Colon (tissue), 2 donors: ENCODE measurements at regions not wholly inside any gene's neighbourhood (a gene's known extent, or its start where the extent isn't known, plus 50 kb on each side); places are given as distances from the start of the nearest gene placed in this dataset.
"Not testable (repeated sequence)": the region's sequence is repeated elsewhere in the genome, so short reads cannot be mapped to it uniquely, and the experiment has no call there.

Experiments used
- FAIRE-seq: peaks from 2 replicates; lab custom pipeline; 2012; peaks lifted over from hg19 to GRCh38; lab: Jason Lieb, UNC
- donor health status: control.
- donor health status: control.

DNA sequence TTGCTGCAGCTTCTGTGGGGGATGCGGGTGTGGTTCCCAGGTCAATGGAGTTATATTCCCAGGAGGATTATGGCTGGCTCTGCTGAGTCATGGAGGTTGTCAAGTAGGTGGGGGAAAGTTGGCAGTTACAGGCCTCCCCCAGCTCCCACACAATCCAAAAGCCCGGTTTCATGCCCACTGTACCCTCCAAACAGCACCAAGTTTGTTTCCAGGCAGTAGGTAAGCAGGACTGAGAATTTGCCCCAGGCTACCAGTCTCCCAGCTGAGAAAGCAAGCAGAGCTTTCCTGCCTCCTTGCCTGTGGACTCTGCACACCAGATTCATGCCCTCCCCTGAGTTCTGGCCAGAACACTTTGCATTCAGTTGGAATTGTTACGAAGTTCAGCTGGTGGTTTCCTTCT lies 578.2 kb downstream of the MEI4 start:
- no peak for FAIRE-seq

DNA sequence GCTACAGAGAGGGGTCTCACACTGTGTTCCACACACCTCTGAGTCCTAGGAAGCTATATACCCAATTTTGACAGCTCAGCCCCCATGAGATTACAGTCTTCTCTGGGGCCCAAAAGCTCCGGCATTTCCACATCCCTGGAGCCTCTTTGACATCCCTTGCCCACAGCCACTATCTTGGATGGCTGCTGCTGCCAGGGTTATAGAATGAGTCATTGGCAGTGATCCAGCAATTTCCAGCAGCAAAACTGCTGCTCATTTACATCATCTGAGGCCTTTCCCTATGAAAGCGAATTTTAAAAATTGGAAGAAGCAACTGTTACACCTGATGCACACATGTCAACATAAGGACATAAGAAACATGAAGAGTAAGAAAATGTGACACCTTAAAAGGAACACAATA lies 590.7 kb downstream of the MEI4 start:
- FAIRE-seq = no peak

DNA sequence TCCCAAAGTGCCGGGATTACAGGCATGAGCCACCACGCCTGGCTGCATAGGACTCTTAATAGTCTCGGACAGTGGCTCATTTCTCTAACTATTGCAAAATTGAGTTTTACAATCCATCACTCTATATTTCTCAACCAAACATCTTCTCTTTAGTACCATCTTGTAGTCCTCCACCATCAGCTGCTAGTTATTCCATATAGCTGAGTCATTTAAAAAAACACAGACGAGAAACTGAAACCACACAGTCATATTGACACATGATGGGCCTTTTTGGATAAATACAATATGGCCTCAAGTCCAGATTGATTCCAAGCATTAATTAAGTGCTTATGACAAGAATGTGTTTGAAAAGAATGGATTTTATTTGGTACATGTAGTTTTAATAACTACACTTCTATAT lies 599.1 kb downstream of the MEI4 start:
- no peak for FAIRE-seq

DNA sequence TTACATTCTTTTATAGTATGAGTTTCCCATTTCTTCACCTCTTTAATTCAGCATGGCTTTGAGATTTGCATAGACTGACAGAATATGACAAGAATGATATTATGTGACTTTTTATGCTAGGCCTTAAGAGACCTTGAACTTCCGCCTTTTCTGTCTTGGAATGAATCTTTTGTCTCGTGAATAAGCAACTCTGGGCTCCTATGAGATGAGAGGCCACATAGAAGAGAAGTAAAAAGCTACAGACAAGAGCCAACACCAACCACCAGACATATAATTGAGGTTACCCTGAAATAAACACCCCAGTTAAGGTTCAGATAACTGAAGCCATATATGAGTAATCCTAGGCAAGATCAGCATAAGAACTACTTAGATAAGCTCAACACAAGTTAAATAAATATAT lies 600.8 kb downstream of the MEI4 start:
- FAIRE-seq = no peak

DNA sequence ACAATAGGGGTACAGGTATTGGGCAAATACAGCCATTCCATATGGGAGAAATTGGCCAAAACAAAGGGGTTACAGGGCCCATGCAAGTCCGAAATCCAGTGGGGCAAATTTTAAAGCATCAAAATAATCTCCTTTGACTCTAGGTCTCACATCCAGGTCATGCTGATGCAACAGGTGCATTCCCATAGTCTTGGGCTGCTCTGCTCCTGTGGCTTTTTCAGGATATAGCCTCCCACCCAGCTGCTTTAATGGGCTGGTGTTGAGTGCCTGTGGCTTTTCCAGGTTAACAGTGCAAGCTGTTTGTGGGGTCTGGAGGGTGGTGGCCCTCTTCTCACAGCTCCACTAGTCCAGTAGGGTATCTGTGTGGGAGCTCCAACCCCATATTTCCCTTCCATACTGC lies 607.1 kb downstream of the MEI4 start:
- no peak for FAIRE-seq

DNA sequence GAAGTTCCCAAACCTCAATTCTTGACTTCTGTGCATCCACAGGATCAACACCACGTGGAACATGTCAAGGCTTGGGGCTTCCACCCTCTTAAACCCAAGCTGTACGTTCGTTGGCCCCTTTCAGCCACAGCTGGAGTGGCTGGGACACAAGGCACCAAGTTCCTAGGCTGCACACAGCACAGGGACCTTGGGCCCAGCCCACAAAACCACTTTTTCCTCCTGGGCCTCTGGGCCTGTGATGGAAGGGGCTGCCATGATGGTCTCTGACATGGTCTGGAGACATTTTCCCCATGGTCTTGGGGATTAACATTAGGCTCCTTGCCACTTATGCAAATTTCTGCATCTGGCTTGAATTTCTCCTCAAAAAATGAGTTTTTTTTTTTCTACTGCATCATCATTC lies 606.9 kb upstream of the IRAK1BP1 start:
- FAIRE-seq = not testable (repeated sequence)

DNA sequence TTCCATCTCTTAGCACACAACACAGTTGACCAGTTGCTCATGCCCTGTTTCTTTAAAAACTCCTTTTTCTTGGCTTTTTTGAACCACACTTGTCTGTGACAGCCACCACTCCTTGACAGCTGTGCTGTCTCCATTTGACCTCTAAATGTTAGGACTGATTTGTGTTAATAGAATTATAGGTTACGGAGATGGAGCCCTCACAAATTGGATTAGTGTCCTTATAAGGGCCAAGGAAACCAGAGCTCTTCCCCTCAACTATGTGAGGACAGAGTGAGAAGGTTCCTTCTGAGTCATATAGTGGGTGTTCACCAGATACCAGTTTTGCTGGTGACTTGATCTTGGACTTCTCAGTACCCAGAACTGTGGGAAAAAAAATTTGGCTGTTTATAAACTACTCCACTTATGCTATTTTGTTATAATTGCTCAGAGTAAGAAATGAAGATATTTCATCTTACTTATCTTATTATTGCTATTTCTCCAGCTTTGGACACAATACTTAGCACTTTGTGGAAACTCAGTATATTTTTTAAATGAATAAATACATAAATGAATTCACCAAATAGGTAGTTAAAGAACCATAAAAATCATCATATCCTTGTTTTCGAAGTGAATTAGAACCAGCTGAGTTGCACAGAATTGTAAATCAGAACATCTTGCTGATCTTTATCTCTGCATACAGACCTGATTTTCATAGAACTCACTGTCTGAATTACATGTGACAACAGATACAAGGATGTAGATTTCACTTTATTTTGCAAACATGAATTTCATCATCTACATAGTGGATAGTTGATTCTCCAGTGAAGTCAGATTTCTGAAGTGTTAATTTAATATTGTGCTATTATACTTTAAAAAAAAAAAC lies 598.5 kb upstream of the IRAK1BP1 start:
- no peak for FAIRE-seq

DNA sequence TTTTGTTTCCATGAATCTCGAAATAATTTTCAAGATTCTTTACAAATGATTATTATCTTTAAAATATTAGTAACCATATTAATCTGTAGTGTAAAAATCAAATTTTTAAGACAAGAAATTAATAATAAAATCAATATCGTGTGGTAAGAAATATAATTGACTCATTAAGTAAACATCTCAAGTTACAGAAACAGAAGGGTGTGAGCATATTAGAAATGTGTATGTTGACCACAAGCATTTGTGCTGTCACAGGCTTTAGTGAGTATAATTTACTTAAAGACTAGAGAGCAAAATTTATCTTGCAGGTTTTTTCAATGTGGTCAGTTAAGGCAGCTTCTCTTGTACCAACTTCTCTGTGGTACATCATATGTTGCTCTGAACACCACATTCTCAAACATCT lies 566.5 kb upstream of the IRAK1BP1 start:
- FAIRE-seq = no peak

DNA sequence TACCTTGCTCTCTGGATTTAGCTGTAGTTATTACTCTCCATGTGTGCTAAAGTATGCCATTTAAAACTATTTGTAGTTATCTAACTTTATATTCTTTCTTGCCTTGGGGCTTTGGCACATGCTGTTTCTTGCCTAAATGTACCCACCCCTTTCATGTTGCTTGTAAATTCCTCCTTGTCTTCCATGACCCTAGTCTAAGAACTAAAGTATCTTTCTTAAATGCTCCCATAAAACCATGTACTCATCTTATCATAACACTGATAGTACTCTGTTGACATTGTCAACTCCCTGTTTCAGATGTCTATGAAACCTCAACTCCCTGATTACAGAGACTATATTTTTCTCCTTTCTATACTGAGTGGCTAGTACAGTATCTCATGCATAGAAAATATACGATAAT lies 564.9 kb upstream of the IRAK1BP1 start:
- FAIRE-seq = no peak

DNA sequence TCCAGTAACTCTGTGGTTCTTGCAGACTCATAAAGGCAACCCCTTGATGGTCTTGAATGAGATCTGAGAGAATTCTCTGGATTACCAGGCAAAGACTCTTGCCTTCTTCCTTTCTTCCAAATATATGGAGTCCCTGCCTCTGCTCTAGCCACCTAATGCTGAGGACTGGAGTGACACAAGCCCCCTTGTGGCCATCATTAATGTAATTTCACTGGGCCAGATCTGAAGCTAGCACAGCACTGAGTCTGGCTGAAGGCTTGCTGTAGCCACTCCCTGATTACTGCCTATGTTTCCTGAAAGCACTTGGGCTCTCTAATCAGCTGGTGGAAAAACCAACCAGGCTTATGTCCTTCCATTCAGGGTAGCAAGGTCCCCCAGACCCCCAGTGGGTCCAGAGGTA lies 559.3 kb upstream of the IRAK1BP1 start:
- no peak for FAIRE-seq

DNA sequence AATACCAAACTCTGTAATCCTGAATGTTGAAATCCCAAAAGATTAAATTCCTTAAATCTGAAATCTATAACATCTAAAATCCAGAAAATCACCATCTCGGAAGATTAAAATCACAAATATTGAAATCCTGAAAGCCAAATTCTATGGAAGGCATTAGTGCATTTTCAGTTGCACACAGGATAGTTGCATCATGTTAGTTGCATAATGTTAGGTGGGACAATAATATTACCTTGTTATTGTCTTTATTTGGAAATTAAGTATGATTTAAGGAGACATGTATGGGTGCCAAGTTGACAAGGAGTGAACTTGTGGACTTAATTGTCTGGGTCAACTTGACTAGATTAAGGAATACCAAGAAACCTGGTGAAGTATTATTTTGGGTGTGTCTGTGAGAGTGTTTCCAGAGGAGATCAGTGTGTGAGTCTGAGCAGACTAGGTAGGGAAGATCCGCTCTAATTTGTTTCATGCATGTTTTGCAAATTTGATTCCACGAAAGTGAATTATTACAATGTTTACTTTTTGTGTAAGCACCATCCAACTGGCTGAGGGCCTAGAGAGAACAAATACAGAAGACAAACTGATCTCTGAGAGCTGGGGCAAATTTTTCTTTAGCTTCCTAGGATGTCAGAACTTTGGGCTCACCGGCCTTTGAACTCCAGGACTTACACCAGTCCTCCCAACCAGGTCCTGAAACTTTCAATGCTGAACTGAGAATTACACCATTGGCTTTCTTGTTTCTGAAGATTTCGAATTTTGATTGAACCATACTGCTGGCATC lies 545.1 kb upstream of the IRAK1BP1 start:
- FAIRE-seq = no peak

DNA sequence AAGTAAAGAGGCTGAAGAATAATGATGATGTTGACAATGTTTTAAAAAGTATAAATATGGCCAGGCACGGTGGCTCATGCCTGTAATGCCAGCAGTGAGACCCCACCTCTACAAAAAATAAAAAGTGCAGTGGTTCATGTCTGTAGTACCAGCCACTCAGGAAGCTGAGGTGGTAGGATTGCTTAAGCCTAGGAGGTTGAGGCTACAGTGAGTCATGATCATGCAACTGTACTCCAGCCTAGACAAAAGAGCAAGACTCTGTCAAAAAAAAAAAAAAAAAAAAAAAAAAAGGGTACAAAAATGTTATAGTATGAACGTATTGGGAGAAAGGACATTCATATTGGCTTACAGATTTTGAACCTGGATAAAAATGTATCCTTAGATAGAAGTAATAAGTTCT lies 543.1 kb upstream of the IRAK1BP1 start:
- no peak for FAIRE-seq

DNA sequence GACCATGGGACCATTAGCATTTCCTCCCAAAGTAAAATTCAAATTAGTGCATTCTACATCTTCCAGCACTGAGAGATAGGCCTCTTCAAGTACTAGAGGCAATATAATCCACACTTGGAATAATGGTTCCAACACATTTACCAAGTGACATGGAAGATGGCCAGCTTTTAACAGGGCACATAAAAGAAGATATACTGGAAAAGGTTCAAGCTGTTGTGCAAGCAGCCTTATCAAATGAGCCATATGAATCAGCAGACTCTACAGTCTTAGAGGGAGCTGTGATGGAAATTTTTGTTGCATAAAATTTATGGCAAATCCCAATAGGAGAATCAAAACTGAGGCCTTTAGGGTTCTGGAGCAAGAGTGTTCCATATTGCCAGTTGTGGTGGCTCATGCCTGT lies 526.6 kb upstream of the IRAK1BP1 start:
- no peak for FAIRE-seq

DNA sequence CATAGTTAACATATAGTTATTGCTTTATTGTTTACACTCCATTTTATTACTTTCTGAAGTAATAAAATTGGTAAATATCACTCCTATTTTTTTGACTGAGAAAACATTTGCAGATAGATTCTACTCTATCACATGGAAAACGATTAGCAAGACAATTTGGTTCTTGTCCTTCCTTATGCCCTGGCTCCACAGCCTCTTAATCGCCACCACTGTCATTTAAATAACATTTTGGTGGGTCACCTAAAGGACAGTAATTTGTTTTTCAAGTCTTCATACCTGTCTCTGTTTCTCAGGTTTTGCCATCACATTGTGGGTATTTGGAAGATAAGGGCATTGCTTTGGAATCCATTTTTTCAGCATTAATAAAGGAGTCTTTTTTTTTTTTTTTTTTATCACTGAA lies 521.5 kb upstream of the IRAK1BP1 start:
- FAIRE-seq = no peak

DNA sequence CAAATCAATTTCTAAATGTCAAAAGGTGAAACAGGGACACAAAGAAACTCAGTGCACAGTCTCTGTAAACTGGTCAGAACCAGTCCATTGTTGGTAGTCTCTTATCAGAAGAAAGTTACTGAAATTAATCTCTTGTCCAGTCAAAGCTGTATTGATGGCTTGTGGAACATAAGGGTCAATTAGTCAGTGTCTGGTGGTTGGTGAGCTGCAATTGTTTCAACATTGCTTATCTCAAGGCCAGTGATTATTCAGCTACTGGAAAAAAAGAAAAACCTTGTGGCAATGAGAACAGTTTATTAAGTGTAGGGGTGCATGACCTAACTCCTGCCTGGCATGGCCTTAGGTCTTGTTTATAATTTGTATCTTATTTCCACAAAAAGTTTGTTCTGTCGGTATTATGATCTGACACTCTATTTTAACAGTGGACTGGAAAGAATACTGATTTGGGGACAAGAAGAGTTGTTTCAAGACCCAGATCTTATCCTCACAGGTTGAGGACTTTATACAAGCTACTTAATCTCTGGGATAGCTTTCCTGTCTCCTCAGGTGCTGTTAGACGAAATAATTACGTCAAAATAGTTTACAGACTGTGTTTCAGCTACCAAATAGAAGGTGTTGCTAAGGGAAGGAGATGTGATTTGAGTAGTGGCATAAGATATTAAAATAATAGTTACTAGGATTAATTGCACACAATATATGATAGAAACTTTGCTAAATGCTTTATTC lies 520.0 kb upstream of the IRAK1BP1 start:
- FAIRE-seq = no peak

DNA sequence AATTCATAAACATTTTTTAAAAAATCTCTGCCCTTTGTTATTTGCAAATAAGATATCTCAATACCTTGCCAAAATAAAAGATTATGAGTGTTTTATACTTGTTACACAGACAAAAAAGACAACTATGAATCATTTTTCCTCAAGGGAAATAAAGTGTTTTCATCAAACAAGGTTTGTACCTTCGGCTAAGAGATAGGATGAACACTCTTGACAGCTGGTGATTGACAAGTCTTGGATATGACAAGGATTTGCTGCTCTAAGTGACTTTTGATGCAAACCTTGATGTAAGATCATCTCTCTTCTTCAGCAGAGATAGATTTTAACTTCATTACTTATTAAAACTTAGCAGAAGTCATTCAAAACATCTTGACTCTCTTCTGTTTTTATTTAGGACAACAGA lies 514.3 kb upstream of the IRAK1BP1 start:
- no peak for FAIRE-seq

DNA sequence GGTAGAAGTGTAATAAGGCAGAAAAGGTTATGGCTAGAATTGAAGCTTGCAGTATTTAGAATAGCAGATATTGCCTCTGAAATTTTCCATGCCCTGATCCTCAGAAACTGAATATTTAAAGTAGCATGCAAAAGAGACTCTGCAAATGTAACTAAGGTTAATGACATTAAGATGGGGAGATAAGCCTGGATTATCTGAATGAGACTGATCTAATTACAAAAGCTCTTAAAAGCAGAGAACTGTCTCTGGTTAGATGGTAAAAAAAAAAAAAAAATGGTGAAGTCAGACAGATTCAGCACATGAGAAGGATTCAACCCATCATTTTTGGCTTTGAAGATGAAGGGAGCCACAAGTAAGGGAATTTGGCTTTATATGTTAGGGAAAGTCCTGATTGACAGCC lies 503.7 kb upstream of the IRAK1BP1 start:
- no peak for FAIRE-seq

DNA sequence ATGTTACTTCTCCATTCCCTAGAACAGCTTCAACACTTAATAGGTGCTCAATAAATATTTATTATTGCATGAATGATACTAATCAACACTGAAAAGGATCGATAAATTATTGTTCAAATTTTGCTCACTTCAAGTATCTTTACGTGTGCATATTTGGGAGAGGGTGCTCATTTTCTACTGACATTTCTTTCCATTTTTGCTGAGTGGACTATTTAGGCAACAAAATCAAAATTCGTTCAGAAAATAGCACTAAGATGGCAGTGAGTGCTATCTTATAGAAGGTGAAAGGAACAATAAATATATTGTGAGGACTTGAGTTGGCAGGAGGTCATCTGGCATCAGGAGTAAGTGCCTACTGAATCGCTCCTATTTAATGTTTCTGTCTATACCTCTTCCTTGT lies 501.9 kb upstream of the IRAK1BP1 start:
- FAIRE-seq = no peak

DNA sequence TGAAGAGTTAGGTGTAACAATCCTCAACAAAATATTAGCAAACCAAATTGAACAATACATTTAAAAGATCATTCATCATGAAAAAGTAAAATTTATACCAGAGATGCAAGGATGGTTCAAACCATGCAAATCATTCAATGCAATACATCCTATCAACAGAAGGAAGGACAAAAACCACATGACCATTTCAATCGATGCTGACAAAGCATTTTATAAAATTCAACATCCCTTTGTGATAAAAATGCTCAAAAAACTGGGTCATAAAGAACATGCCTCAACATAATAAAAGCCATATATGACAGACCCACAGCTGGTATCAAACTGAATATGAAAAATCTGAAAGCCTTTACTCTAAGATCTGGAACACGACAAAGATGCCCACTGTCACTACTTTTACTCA lies 490.3 kb upstream of the IRAK1BP1 start:
- FAIRE-seq = no peak

DNA sequence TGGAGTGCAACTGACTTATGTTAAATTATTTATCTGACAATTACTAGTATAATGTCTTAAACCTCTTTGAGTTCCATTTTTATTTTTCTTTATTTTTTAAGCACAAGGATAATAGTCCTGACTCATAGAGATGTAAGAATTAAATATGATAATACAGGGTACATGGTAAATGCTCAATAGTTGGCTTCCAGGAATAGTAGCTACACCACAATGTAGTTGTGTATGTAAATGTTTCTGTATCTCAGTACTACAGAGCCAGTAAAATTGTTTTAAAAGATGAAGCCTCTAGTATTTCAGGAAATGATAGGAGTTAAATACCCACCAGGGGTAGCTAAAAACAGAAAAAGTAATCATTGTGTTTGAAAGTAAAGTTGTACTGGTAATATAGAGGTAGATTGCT lies 487.4 kb upstream of the IRAK1BP1 start:
- FAIRE-seq = no peak

DNA sequence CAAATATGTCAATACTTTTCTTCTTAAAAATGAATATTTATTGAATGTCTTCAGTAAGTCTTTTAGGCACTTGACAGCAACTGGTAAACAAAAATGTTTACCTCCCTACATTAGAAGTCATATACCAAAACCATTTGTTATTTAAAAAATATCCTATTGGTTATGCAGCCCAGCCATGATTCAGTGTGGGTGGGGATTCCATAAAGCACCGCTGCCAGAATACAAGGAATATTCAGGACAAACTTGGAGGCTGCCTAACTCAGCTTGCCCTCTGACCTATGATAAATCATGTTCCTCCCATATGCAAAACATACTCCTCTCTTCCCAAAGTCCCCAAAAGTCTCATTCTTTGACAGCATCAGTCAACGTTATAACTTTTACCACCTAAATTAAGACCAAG lies 486.8 kb upstream of the IRAK1BP1 start:
- FAIRE-seq = no peak

DNA sequence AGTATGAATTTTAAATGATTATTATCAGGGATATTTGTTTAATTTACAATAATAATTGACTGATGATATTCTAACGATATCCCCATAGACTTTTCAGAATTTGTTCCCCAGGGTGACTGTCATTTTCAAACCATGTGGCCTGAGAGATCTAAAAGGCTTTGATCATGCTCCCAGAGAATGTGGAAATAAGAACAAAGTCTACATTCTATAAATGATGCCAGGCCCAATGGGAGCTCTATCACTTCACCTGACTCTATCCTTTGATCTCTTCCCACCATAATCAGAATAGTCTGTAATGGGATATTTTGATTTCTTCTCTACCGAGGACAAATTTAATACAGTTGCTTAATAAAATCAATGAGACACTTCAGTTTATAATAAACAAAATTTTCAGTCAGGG lies 483.4 kb upstream of the IRAK1BP1 start:
- FAIRE-seq = no peak

DNA sequence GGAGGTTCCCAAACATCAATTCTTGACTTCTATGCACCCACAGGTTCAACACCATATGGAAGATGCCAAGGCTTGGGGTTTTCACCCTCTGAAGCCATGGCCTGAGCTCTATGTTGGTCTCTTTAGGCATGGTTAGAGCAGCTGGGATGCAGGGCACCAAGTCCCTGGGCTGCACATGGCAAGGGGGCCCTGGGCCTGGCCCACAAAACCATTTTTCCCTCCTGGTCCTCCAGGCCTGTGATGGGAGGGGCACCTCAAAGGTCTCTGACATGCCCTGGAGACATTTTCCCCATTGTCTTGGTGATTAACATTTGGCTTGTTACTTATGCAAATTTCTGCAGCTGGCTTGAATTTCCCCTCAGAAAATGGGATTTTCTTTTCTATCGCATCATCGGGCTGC lies 480.5 kb upstream of the IRAK1BP1 start:
- FAIRE-seq = not testable (repeated sequence)
